HG03460 (cell line): ENCODE measurements at regions not wholly inside any gene's neighbourhood (a gene's known extent, or its start where the extent isn't known, plus 50 kb on each side); places are given as distances from the start of the nearest gene placed in this dataset.

Experiments
- ATAC-seq: cut with Tn5 transposase; IDR thresholded peaks from one replicate; pipeline ENCODE4 v1.9.1; 2021; ENCODE audit not compliant: unreplicated experiment

- ATAC-seq = no peak
These were observed 194.4 kb downstream of the BMP7 start for GRCh38 chr20:57071954-57072583.

GRCh38 chr20:57073402-57073801 is 193.0 kb downstream of the BMP7 start:
- no peak for ATAC-seq

- no peak for ATAC-seq
These were observed 192.1 kb downstream of the BMP7 start for GRCh38 chr20:57074386-57074785.

- no peak for ATAC-seq
These were observed 191.3 kb downstream of the BMP7 start for GRCh38 chr20:57075181-57075580.

- ATAC-seq = no peak
These were observed 190.8 kb downstream of the BMP7 start for GRCh38 chr20:57075603-57076002.

- no peak for ATAC-seq
These were observed 190.2 kb downstream of the BMP7 start for GRCh38 chr20:57076152-57076652.

GRCh38 chr20:57076951-57077350 is 189.5 kb downstream of the BMP7 start:
- ATAC-seq = no peak

GRCh38 chr20:57078116-57078515 is 188.3 kb downstream of the BMP7 start:
- no peak for ATAC-seq

- ATAC-seq = no peak
These were observed 187.1 kb downstream of the BMP7 start for GRCh38 chr20:57079031-57080005.

- no peak for ATAC-seq
These were observed 185.6 kb downstream of the BMP7 start for GRCh38 chr20:57080796-57081195.

GRCh38 chr20:57082357-57082945 is 184.0 kb downstream of the BMP7 start:
- no peak for ATAC-seq

GRCh38 chr20:57083072-57083471 is 183.4 kb downstream of the BMP7 start:
- ATAC-seq = no peak

- no peak for ATAC-seq
These were observed 180.4 kb downstream of the BMP7 start for GRCh38 chr20:57086066-57086465.

GRCh38 chr20:57087102-57087501 is 179.3 kb downstream of the BMP7 start:
- ATAC-seq = no peak

GRCh38 chr20:57087705-57088104 is 178.7 kb downstream of the BMP7 start:
- no peak for ATAC-seq

GRCh38 chr20:57088436-57088835 is 178.0 kb downstream of the BMP7 start:
- no peak for ATAC-seq

GRCh38 chr20:57089699-57090144 is 176.7 kb downstream of the BMP7 start:
- ATAC-seq = peak; percentile 70

- ATAC-seq = no peak
These were observed 175.6 kb downstream of the BMP7 start for GRCh38 chr20:57090590-57091560.

- no peak for ATAC-seq
These were observed 174.7 kb downstream of the BMP7 start for GRCh38 chr20:57091748-57092111.

GRCh38 chr20:57092112-57092899 is 174.1 kb downstream of the BMP7 start:
- ATAC-seq = peak; percentile 66
